ENCODE measurements at regions not wholly inside any gene's neighbourhood (a gene's known extent, or its start where the extent isn't known, plus 50 kb on each side); places are given as distances from the start of the nearest gene placed in this dataset.

DNA sequence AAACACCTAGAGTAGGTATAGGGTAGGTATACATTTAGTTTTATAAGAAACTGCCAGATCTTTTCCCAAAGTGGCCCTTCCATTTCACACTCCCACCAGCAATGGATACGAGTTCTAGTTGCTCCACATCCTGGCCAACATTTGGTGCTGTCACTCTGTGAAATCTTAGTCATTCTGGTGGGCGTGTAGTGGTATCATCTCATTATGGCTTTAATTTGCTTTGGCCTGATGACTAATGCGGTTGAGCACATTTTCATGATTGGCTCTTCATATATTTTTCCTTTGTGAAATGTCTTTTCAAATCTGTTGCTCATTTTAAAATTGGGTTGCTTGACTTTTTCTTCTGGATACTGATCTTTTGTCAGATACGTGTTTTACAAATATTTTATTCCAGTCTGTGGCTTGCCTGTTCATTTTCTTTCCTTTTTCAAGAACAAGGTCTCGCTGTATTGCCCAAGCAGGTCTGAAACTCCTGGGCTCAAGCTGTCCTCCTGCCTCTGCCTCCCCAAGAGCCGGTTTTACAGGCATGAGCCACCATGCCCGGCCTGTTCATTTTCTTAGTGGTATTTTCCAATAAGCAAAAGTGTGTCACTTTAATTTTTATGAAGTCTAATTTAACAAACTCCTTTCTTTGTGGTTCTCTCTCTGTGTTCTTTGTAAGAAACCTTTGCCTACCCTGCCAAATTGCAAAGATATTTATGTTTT lies 192.4 kb downstream of the SEC14L1 start:
- TF ChIP-seq CTCF (IDR thresholded peaks at IDR 0.05) (no peak), POLR2AphosphoS5 (IDR thresholded peaks at IDR 0.05; ENCODE audit: insufficient read depth in 1 of 2, low read depth in 1 of 2) (no peak)

All from vagina (tissue), 2 donors.